HG02763 (cell line): ENCODE measurements at regions not wholly inside any gene's neighbourhood (a gene's known extent, or its start where the extent isn't known, plus 50 kb on each side); places are given as distances from the start of the nearest gene placed in this dataset.
"Not testable (repeated sequence)": the region's sequence is repeated elsewhere in the genome, so short reads cannot be mapped to it uniquely, and the experiment has no call there.

Experiments
- ATAC-seq: cut with Tn5 transposase; IDR thresholded peaks from one replicate; pipeline ENCODE4 v1.9.1; 2021; ENCODE audit warnings: mild to moderate bottlenecking, moderate library complexity; ENCODE audit not compliant: unreplicated experiment

DNA sequence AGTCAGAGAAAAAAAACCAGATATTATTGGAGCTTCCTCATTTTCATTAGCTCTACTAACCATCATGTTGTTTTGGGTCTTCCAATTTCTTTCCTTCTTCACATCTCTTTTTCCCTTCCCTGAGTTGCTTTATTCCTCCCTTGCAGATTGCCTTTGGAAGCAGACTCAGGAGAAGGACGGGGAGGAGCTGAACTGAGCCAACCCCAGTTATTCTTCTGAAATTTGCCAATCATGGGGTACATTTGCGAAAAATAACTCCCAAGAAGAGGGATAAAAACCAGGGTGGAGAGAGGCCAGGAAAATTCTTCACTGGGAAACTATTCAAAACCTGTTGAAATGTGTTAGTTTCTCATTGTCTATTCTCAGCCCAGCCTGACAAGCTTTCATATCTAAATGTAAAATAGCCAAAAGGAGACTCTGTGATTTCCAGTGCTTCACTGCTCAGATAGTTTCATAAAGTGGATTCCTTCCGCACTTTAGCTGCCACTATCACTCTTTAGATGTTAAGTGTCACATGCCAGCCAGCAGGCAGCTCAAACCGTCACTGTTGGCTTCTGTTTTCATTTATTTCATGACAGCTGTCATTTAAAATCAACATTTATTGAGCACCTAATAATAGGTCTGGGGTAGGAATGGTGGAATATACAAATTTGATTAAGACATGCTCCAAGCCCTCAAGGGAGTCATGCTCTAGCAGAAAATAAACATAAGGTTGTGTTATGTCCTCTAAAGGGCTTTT is 204.5 kb downstream of the SREK1 start:
- no peak for ATAC-seq

DNA sequence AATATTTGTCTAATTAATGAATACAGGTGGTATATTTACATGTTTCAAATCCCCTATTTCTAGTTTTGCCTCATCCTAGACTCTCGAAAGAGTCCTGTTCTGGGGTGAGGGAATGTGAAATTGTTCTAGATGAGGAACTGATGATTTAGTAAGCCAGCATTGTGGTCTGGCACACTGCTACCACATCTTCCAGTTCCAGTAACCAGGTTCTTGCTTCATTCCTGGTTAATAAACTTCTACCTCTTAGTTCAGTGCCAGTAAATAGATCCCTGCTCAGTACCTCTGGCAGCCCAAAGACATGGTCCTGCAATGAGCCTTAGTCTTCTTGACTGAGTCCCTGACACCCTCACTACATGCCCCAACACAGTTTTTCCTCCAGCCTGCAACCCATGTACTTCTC is 207.7 kb downstream of the SREK1 start:
- no peak for ATAC-seq

DNA sequence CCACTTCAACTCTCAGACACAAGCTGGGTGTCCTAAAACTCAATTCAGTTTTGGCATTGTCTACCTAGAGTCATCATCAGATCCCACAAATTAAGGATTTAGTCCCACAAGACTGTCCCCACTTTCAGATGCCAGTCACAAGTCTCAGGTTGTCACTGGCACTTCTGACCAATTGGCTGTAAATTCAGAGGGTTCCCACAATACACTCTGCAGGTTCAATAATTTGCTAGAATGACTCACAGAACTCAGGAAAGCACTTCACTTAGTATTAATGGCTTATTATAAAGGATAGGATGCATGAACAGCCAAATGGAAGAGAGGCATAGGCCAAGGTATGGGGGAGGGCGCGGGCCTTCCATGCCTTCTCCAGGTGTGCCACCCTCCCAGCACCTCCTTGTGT is 209.1 kb downstream of the SREK1 start:
- no peak for ATAC-seq

DNA sequence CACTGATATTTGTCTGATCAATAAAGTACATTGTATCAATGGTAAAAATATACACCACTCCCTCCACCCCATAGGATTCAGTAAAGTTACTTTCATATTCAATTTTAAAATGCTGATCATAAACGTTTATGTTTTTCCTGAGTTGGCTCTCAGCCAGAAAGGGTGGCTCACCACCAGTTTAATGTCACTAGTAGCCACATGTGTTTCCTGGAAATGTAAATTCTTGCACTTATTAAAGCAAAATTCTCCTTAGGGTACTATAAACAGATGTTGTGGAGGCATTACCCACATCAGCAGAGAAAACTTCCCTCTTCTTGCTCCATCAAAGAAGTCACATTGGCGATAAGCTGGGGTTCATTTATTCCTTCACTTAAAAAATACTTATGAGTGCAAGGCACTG is 210.3 kb downstream of the SREK1 start:
- no peak for ATAC-seq

DNA sequence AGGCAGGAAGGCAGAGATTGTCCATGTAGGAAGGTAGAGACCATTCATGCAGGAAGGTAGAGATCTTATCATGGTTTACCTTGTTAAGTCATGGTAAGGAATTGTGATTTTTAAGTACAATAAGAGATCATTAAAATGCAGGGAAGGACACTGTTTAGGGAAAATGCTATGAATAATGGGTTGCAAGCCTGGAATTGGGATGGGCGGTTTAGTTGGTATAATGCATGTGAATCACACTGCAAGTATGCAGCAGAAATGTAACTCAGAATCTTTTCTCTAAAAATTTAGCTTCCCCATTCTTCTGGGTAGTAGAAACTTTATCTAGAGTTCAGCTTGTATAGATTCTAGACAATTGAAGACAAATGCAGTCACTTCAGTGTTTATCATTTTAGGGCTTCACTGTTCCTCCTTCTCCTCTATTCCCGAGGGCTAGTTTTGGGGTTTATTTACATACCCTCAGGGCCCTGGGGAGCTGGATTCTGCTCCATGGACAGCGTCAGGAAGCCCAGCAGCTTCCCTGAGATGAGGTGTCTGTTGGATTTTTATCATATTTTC is 212.0 kb downstream of the SREK1 start:
- no peak for ATAC-seq

DNA sequence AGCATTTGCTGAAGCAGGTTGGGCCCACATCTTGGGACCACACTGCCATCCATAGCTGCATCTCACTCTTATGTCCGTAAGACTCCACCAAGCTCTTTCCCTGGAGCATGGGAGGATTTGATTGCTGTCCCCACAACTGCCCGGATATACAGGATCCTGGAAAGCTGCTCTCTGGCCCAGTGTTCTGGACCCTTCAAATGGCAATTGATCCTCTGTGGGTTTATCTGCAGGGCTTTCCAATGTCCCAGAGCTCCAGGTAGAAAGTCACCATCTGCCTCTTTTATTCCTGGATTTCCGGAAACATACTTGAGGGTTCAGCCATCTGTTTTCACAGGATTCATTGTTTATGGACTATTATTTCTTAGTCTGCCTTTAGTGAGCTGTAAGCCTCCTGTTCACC is 214.6 kb downstream of the SREK1 start:
- ATAC-seq, result no peak

DNA sequence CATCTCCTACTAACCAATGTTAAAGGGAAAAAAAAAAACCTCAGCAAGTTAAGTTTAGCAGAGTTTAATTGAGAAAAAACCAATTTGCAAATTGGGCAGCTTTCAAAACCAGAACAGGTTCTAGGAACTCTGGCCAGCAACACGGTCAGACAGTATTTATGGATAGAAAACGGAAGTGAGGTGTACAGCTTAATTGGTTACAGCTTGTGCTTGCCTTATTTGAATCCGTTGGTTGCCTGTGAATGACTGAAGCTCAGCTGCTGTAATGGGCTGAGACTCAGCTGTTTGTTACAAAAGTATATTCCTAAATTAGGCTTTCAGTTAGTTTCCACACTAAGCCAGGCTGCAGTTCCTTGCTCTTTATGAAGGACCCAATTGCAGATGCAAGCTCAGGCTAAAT is 217.0 kb downstream of the SREK1 start:
- ATAC-seq, result no peak

DNA sequence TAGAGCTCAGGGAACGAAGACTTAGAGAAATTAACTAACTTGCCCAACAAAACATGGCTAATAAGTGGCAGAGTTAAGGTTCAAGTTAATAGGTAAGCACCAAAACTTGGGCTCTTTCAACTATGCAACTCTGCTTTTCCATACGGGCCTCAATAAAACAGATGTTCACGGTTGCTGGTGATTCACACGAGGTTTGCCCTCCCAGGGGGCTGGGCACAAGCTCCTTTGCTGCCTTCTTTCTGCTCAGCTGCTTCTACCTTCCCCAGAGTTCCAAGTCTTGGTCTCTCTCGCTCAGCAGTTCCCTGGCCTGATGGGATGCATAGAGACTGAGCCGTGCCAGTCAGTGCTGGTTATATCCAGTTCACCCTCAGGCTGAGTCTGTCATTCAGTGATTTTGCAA is 217.9 kb downstream of the SREK1 start:
- ATAC-seq, result no peak

DNA sequence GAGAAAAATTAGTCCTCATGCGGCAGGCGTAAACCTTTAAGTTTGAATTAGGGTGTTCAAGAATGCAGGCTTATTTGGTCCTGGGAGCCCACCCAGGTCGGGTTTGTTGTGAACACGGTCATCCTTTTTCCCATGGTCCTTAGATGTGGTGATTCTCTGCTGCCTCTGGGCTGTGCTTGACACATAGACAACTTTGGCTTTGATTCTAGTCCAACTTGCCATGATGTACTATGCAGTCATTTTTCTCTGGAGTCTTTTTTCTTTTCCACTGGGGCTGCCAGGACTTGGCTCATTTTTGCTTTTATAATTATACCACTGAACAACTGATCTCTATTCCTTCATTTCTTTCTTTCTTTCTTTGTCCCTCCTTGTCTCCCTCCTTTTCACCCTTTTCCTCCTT is 218.6 kb downstream of the SREK1 start:
- ATAC-seq, result no peak

DNA sequence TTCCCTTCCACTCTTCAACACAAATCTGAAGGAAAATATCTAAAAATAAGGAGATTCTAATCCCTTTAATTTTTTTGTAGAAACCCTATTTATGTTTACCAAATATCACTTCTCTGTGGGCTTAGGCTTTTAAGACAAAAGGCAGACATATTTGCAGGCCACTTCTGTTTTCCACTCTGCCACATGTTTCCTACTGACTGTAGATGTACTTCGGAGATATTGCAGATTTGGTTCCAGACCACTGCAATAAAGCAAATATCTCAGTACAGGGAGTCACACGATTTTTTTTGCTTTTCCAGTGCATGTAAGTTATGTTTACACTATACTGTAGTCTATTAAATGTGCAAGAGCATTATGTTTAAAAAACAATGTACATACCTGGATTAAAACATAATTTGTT is 219.0 kb downstream of the SREK1 start:
- no peak for ATAC-seq

DNA sequence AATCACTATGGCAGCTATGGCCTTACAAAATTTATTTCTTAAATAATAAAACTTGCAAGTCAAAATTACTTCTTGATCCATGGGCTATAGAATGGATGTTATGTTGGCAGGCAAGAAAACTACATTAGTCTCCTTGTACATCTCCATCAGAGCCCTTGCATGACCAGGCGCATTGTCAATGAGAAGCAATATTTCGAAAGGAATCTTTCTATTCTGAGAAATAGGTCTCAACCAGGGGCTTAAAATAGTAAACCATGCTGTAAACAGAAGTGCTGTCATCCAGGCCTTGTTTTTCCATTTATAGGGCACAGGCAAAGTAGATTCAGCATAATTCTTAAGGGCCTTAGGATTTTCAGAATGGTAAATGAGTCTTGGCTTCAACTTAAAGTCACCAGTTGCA is 220.1 kb downstream of the SREK1 start:
- ATAC-seq, result no peak

DNA sequence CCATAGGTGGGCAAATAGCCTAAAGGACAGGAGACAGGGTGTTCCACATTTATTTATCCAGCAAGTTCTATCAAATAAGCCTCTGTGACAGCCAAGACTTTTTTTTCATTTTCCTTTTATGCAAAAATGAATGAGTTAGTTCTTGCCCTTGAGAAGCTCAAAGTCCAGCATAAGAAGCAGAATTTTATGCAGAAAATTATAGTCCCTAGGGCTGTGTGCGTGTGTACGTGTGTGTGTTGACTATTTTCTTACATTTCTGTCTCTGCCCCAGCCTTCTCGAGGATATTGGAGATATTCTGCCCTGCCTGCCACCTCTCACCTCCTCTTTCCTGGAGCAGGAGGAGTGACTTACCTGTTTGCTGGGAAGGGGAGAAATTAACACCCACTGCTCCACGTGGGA is 221.9 kb downstream of the SREK1 start:
- no peak for ATAC-seq

DNA sequence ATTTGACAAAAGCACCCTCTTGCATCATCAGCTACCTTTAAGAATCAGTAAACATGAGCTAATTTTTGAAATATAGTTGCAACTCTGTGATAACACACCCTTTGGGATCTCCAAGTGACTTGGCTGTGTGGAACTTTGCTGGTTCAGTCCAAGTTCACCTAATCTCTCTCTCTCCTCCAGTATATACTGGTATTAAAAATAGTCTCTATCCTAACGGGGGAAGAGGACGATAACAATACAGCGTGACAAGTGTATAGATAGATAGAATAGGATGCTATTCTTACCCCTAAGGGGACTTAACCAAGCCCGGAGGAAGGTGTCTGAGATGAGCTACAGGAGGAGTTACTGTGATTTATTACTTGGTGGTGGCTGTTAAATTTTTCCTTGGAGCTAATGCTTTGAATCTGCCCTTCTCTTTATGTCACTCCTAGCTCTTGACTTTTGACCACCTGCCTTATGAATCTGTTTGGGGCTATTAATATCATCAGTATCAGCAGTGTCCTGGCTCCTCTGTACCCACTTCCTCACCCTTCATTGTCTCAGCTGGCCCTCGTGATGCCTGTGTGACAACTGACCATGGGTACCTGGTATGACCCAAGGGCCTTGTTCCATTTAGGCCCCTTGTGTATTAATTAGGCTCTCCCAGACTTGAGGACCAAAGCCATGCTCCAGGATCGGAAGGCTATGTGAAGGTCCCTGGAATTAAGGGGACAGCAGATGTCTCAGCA is 223.9 kb downstream of the SREK1 start:
- no peak for ATAC-seq

DNA sequence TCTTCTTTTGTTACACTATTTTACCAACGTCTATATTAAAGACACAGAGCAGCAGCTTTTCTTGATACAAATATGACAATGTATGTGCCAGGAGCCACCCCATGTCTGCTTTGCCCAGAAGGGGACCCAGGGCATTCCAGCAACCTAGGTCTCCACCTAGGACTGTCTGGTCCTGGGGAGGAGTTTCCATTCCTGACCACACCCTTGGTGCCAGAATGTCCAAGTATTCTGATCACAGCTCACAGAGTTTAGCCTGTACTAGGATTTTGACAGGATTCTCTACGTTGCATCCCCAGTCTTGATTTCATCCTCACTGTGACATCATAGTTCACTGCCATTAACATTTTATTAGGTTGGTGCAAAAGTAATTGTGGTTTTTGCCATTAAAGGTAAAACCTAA is 224.7 kb downstream of the SREK1 start:
- no peak for ATAC-seq

DNA sequence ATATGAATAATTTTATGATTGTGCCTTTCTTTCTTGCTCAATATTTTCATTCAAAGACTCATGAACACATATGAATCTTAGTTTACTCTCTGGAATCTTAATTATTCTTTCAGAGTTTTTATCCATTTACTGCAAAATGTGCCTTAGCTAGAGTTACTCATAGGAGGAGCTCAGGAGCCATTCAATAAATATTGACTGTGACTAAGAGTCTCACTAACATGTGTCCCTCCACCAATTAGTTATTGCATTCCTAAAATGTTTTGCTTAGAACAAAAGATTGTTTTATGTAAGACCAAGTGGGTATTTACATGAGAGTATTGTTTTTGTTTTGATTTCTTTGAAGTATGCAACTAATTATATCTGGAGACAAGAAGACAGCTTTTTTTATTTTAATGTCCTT is 218.4 kb upstream of the MAST4 start:
- ATAC-seq, result no peak

DNA sequence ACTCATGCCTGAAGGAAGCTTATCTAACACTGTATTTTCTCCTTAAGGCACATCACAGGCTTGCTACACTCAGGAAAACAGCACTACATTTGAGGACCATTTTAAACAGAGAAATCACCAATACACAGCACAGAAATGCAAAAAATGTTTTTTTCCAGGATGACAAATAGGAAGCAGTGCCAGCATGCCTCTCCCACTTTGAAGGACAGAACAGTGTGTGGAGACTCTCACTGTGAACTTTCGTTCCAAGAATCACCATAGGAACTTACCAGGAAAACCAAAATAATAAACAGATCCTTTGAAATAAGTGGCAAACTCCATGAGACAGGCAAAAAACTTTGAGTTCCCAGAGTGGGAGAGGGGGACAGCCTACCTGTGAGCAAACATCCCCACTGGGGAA is 217.8 kb upstream of the MAST4 start:
- no peak for ATAC-seq

DNA sequence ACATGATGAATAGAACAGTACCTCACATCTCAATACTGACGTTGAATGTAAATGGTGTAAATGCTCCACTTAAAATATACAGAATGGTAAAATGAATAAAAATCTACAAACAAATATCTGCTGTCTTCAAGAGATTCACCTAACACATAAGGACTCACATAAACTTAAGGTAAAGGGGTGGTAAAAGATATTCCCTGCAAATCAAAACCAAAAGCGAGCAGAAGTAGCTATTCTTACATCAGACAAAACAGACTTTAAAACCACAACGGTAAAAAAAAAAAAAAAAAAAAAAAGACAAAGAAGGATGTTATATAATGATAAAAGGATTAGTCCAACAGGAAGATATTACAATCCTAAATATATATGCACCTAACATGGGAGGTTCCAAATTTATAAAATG is 214.0 kb upstream of the MAST4 start:
- no peak for ATAC-seq

DNA sequence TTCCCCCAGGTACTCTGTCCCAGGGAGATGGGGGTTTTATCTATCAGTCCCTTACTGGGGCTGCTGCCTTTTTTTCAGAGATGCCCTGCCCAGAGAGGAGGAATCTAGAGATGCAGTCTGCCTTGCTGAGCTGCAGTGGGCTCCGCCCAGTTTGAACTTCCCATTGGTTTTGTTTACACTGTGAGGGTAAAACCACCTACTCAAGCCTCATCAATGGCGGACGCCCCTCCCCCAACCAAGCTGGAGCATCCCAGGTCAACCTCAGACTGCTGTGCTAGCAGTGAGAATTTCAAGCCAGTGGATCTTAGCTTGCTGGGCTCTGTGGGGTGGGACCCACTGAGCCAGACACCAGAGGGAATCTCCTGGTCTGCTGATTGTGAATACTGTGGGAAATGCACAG is 191.0 kb upstream of the MAST4 start:
- not testable (repeated sequence) for ATAC-seq

DNA sequence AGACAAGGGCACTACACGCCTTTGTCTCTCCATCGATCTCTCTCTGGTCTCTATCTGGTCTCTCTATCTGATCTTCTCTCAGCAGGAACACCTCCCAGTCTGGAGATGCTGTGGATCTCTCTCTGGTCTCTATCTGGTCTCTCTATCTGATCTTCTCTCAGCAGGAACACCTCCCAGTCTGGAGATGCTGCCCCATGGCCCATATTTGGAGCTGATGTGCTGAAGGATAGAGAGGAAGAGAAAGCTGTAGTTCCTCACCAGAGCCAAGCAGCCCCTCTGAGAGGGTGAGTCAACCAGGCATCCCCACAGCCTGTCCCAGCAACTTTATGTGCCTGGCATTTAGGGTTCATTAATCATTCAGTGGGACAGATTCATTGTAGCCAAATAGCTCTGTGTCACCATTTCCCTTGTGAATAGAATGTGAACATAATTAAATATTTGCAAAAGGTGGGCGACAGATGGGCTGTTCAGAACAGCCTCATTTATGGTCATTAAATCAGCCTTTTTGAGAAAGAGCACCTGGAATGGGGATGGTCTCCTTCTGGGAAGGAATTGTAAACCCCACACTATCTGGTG is 189.3 kb upstream of the MAST4 start:
- ATAC-seq, result no peak

DNA sequence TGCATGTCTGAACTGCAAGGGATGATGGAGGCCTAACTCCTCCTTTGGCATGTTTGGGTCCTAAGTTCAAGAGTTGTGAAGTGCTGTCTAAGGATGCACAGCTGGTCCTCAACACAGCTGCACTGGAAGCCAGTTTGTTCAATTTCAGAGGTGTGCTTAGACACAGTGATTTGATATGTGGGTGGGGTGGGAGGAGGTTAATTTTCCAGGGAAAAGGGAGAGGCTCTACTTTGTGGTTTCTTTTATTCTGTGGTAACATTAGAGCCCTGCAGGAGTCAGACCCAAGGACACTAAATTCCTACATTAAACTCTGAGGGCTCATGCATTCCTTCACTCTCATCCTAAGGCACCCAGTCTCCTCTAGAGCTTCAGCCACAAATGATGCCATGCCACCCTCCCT is 188.4 kb upstream of the MAST4 start:
- no peak for ATAC-seq

DNA sequence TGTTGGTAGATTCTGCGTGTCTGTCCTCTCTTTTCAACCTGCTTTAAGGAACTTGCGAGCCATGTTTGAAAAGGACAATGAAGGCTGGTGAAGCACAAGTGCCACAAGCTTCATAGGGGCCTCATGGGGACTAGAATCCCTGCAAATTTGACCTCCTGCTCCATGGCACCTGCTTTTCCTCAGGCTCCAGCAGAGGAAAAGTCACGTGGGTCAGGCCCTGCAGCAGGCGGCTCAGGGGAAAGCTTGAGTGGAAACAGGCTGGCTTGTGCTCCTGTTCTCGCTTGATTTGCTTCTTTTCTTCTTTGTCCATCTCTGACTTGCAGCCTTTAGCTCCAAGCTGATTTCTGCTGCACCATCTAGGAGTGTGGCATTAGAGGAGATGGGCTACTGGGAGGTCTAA is 187.6 kb upstream of the MAST4 start:
- no peak for ATAC-seq

DNA sequence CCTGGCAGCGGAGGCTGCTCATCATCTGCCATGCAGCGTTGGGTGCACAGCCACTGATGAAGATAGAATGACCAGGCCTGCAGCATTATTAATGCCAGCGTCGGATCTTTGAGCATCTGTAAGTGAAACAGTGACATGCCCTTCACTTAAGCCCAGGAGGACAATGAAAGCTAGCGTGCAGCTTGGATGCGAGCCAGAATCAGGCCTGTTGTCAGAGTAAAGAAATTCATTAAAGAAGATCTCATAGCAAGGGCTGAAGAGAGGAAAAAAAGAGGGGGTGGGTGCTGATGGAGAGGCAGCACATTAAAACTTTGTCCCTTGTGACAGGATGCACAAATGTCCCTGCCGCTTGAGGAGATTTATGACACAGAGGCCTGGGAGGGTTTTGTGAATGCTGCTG is 186.1 kb upstream of the MAST4 start:
- no peak for ATAC-seq
